Femur (tissue), 1 donor: ENCODE measurements at regions not wholly inside any gene's neighbourhood (a gene's known extent, or its start where the extent isn't known, plus 50 kb on each side); places are given as distances from the start of the nearest gene placed in this dataset.
"Not testable (repeated sequence)": the region's sequence is repeated elsewhere in the genome, so short reads cannot be mapped to it uniquely, and the experiment has no call there.

Experiments
- DNase-seq: peaks from one replicate; pipeline ENCODE4 v3.0.0-alpha.2; 2017

- DNase-seq: no peak
These were observed 198.3 kb downstream of the BCAS1 start for GRCh38 chr20:53872081-53872541.

- no peak for DNase-seq
These were observed 198.9 kb downstream of the BCAS1 start for GRCh38 chr20:53871541-53871940.

DNA sequence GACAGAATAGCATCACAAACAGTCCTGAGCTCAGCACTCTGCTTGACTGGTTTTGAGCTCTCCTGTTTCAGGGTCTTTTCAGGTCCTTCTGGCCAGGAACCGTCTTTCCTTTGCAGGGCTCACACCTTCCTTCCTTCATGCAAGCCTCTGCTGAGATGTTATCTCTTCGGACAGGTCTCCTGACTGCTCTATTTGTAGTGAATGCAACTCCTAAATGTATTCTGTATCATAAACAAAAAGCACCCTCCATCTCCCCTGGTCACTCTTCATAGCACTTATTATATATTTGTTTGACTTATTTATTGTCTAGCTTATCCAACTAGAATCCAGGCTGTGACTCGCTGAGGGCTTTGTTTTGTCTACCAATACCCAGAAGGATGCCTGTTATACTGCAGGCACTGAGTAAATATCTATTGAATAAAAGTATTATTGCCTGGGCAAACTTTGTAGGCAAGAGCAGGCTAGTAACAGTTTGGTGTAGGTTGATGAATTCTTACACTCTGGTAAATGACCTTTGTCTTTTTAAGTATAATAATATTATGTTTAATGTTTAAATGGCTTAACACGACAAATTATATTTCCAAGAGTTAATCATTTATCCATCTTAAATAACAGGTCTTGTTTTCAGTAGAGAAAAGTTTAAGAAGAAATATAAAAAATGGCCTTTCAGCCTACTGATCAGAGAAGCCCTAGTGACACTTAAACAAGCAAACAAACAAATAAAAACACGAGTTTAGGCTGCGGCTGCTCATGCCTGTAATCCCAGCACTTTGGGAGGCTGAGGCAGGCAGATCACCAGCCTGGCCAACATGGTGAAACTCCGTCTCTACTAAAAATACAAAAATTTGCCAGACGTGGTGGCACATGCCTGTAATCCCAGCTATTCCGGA, 199.7 kb downstream of the BCAS1 start:
- no peak for DNase-seq

- peak; percentile 56 for DNase-seq
These were observed 200.7 kb downstream of the BCAS1 start for GRCh38 chr20:53869466-53870258.

DNA sequence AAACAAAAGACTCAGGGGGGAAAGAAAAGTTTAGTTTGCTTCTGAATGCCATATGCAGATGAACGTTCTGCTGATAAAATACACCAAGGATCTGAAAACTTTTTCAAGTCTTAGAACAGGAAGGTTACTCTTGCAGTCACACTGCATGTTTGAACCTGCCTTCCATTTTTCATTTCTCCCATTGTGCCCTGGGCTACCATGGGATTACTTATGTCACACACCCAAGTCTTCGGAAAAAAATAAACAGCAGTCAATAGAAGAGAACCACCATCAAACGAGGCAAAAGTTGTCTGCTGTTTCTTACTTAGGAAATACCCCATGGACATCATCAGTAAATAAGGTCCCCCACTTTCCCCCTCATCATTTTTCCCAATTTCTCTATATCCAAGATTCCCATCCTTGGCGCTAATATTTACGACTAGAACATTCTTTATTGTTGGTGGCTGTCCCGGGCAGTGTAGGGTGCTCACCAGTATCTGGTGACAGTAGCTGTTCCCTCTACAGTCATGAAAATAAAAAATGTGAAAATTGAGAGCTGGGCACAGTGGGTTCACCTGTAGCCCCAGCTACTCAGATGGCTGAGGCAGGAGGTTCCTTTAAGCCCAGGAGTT, 202.5 kb downstream of the BCAS1 start:
- DNase-seq: no peak

GRCh38 chr20:53866794-53867740, 203.3 kb downstream of the BCAS1 start:
- no peak for DNase-seq

- DNase-seq: peak; percentile 74
These were observed 204.2 kb downstream of the BCAS1 start for GRCh38 chr20:53865901-53866793.

GRCh38 chr20:53864765-53865683, 205.4 kb downstream of the BCAS1 start:
- DNase-seq: not testable (repeated sequence)

DNA sequence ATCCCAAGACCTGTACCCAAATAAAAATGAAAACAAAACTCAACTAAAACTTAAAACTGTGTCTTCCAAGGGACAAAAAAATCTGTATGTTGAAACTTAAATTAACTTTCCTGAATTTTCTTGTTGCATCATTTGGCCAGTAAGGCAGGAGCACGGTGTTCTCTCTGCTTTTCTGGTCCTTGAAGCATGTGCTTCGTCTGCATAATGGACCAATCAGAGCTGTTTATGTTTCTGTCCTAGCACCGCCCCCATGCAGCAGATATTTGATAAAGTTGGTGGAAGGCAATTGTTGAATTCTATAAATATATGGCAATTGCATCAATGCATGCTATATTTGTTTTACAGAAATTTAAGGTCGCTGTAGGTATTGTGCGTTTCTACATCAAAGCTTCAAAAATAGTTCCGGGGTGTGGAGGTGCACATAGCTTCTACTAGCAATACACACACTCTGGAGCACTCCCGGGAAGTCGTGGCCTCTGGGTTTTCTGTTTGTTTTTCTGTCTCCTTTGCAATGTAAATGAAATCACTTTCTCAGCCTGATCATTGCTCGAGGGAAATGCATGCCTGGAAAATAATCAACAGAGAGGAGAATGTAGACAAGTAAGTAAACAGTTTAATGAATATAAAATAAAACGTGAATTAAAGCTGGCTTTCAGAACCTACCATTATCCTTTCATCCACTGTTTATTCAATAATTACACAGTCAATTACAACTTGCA, 206.3 kb downstream of the BCAS1 start:
- not testable (repeated sequence) for DNase-seq

- not testable (repeated sequence) for DNase-seq
These were observed 206.9 kb downstream of the BCAS1 start for GRCh38 chr20:53863535-53863922.

DNA sequence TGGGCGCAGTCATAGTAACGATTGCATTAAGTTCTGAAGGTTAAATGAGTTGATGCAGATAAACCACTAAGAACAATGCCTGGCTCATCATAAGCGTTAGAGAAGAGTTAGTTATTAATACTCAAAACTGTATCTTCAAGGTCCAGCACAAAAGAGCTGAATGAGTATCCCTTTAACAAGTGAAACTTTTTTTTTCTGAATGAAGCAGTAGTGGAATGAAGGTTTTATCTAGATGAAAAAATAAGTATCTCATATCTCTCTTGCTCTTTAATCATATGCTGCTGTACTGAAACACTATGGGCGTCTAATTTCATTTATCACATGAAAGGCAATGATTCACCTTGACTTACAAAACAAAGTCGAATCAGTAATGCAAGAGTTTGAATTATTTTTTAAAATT, 207.4 kb downstream of the BCAS1 start:
- DNase-seq: not testable (repeated sequence)

GRCh38 chr20:53862490-53862889, 207.9 kb downstream of the BCAS1 start:
- DNase-seq: not testable (repeated sequence)

- DNase-seq: not testable (repeated sequence)
These were observed 208.3 kb downstream of the BCAS1 start for GRCh38 chr20:53862136-53862397.

DNA sequence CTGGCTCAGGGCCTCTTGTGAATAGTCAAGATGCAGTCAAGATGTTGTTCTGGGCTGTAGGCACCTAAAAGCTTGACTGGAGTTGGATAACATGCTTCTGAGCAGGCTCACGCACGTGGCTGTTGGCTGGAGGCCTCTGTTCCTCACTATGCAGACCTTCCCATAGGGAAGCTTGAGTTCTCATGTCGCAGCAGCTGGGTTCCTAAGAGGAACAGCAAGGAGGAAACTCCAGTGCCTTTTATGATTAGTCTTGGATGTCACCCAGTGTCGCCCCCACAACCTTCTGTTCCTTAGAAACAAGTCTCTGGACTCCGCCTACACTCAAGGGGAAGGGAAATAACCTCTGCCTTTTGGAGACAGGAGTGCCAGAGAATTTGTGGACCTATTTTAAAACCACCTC, 210.7 kb downstream of the BCAS1 start:
- peak; percentile 82 for DNase-seq

GRCh38 chr20:53859009-53859408, 211.4 kb downstream of the BCAS1 start:
- not testable (repeated sequence) for DNase-seq

DNA sequence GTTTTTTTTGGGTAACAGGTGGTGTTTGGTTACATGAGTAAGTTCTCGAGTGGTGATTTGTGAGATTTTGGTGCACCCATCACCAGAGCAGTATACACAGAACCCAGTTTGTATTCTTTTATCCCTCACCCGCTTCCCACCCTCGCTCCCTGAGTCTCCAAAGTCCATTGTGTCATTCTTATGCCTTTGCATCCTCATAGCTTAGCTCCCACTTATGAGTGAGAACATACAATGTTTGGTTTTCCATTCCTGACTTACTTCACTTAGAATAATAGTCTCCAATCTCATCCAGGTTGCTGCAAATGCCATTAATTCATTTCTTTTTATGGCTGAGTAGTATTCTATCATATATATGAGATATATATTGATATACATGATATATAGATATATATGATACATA, 211.9 kb downstream of the BCAS1 start:
- DNase-seq: not testable (repeated sequence)

GRCh38 chr20:53857723-53858236, 212.6 kb downstream of the BCAS1 start:
- no peak for DNase-seq

- no peak for DNase-seq
These were observed 213.8 kb downstream of the BCAS1 start for GRCh38 chr20:53856300-53857295.
